Kidney epithelial cell (primary cell): ENCODE measurements at regions not wholly inside any gene's neighbourhood (a gene's known extent, or its start where the extent isn't known, plus 50 kb on each side); places are given as distances from the start of the nearest gene placed in this dataset.
"Not testable (repeated sequence)": the region's sequence is repeated elsewhere in the genome, so short reads cannot be mapped to it uniquely, and the experiment has no call there.

Experiments
- DNase-seq: peaks from one replicate; pipeline ENCODE4 v3.0.0-alpha.2; 2010; ENCODE audit warnings: low read depth
- H3K27me3 ChIP-seq: 2 replicates; pipeline ENCODE4 v1.6.0; 2011; ENCODE audit warnings: low read length; ENCODE audit not compliant: control insufficient read depth, insufficient read depth
- H3K36me3 ChIP-seq: 2 replicates; pipeline ENCODE4 v1.5.1; 2011; ENCODE audit warnings: low read length; ENCODE audit not compliant: control insufficient read depth, insufficient read depth
- H3K4me3 ChIP-seq: 2 replicates; pipeline ENCODE4 v1.5.1; 2011; ENCODE audit warnings: low read depth, mild to moderate bottlenecking, control low read depth, low read length
- TF ChIP-seq, protein P1 (sequence below): IDR thresholded peaks from 2 replicates; pipeline ENCODE4 v1.5.1; 2011; ENCODE audit warnings: mild to moderate bottlenecking, moderate library complexity, low read length, control low read depth, inconsistent platforms; ENCODE audit not compliant: insufficient read depth, poor library complexity, severe bottlenecking

DNA sequence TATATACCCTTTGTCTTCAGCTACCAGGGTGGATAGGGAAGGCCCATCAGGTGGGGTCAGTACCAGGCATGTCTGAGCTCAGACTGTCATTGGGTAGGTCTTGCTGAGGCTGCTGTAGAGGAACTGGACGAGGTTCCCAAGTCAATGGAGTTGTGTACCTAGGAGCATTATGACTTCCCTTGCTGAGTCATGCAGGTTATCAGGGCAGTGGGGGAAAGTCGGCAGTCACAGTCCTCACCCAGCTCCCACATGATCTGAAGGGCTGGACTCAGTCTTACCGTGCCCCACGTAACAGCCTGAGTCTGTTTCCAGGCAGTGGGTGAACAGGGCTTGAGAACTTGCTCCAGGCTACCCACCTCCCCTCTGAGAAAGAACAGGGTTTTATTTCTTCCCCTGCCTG, 260.8 kb upstream of the COBL start:
- H3K36me3 ChIP-seq = no peaks in the 10 kb centered on the region
- no peaks in the 10 kb centered on the region for H3K27me3 ChIP-seq
- no peak overlapping the region for H3K4me3 ChIP-seq
- TF ChIP-seq, protein P1, sequence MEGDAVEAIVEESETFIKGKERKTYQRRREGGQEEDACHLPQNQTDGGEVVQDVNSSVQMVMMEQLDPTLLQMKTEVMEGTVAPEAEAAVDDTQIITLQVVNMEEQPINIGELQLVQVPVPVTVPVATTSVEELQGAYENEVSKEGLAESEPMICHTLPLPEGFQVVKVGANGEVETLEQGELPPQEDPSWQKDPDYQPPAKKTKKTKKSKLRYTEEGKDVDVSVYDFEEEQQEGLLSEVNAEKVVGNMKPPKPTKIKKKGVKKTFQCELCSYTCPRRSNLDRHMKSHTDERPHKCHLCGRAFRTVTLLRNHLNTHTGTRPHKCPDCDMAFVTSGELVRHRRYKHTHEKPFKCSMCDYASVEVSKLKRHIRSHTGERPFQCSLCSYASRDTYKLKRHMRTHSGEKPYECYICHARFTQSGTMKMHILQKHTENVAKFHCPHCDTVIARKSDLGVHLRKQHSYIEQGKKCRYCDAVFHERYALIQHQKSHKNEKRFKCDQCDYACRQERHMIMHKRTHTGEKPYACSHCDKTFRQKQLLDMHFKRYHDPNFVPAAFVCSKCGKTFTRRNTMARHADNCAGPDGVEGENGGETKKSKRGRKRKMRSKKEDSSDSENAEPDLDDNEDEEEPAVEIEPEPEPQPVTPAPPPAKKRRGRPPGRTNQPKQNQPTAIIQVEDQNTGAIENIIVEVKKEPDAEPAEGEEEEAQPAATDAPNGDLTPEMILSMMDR = no peak
- DNase-seq = no peak

- Histone ChIP-seq H3K27me3 (no peaks in the 10 kb centered on the region), H3K4me3 (no peak overlapping the region), H3K36me3 (no peaks in the 10 kb centered on the region)
- DNase-seq = no peak
- TF ChIP-seq, protein P1 = no peak
Observed at GRCh38 chr7:51569581-51569980, 253.0 kb upstream of the COBL start.

DNA sequence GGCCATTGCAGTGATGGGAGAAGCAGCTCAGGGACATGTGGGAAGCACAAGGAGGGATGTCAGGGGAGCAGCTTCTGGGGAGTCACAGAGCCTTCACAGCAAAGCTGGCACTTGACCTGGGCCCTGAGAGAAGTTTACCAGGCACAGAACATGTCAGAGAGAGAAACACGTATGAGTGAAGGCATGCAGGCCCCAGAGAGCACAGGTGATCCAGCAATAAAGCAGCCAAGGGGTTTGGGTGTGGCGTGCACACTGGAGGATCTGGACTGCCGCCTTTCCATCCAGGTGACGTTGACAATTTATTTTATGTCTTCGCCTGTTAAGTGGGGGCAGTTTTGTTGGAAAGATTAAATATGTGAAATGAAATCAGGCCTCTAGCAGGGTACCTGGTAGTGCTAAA, 252.6 kb upstream of the COBL start:
- TF ChIP-seq, protein P1 = no peak
- H3K27me3 ChIP-seq = no peaks in the 10 kb centered on the region
- no peaks in the 10 kb centered on the region for H3K36me3 ChIP-seq
- H3K4me3 ChIP-seq = no peak overlapping the region
- DNase-seq = no peak

DNA sequence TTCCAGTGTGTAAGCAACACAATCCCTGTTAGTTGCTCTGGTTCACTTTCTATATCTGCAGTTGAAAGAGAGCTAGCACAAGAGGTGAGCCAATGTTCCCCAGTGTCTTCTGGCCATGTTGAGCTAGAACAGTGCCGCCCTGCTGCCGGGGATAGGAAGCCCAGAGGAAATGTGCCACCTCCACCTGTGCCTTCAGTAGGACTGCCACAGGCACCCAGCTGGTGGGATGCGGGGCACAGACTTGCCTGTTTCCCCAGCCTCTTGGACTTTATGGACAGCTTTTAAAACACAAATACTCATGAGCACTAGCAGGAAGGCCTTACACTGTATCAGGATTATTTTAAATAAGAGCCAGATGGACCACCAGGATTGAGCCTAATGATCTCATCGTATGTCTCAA, 234.5 kb upstream of the COBL start:
- no peaks in the 10 kb centered on the region for H3K27me3 ChIP-seq
- DNase-seq = no peak
- TF ChIP-seq, protein P1 = no peak
- H3K4me3 ChIP-seq = no peak overlapping the region
- H3K36me3 ChIP-seq = no peaks in the 10 kb centered on the region

GRCh38 chr7:51545131-51545530, 228.5 kb upstream of the COBL start:
- TF ChIP-seq, protein P1 = no peak
- Histone ChIP-seq H3K36me3 (no peaks in the 10 kb centered on the region), H3K27me3 (no peaks in the 10 kb centered on the region), H3K4me3 (no peak overlapping the region)
- DNase-seq = no peak

- TF ChIP-seq, protein P1 = no peak
- no peaks in the 10 kb centered on the region for H3K27me3 ChIP-seq
- no peak for DNase-seq
- no peak overlapping the region for H3K4me3 ChIP-seq
- H3K36me3 ChIP-seq = no peaks in the 10 kb centered on the region
Observed at GRCh38 chr7:51543801-51544553, 227.4 kb upstream of the COBL start.

- not testable (repeated sequence) for H3K27me3 ChIP-seq, DNase-seq, H3K36me3 ChIP-seq, H3K4me3 ChIP-seq
Observed at GRCh38 chr7:51540906-51541305, 224.3 kb upstream of the COBL start.
